ENCODE measurements at regions not wholly inside any gene's neighbourhood (a gene's known extent, or its start where the extent isn't known, plus 50 kb on each side); places are given as distances from the start of the nearest gene placed in this dataset.

DNA sequence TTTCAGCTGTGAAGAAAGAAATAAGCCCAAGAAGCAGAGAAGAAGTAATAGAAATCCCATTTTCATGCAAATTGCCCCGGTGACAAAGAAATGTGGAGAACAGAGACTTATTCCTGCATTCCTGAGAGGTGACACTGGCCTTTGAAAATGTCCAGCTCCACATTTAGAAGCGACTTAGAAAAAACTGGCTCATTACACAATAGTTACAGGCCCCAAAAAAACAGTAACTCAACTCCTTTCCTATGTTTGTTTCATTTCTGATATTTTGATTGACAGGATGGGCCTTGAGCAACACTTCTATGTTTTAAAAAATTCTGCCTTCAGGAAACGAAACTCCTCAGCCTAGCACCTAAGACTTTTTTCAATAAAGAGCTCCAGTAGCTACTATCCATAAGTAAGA is 726.9 kb upstream of the TENM4 start:
- no peak for DNase-seq

DNA sequence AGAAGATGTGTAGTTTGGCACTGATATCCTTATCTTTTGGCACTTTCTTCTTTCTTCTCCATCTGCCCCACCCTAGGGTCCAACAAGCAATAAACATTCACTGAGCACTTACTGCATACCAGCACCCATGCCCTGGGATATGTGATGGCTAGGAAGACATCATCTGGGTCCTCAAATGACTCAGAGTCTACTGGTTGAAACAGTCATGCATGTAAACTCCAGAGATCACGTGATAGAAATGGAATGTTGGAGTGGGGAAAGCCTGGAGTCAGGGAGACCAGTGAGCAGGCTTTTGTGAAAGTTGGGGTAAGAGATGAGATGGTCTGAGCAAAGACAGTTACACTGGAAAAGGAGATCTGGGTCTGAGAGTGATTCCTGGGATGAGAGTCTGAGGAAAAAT is 724.9 kb upstream of the TENM4 start:
- no peak for DNase-seq

GRCh38 chr11:80163441-80163840 is 722.6 kb upstream of the TENM4 start:
- DNase-seq, result no peak

- no peak for DNase-seq
These were observed 722.2 kb upstream of the TENM4 start for GRCh38 chr11:80163011-80163410.

DNA sequence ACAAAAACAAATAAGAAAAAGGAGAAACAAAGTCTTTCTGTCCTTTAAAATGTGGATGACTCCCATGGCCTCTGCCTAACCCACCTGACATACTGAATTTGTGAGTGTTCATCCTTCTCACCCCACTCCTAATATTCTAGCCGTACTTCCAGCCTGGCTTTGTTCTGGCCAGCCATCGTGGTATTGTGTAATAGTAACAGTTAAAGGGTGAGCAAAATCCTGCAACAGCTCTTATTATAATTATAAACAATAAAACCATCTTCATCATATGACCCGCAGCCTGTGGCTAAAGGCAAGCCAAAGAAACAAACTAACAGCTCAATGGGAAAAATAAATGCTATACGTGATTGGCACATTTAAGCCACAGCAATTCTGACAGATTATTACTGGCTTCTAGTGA is 721.6 kb upstream of the TENM4 start:
- no peak for DNase-seq

GRCh38 chr11:80157447-80157846 is 716.6 kb upstream of the TENM4 start:
- no peak for DNase-seq

GRCh38 chr11:80156062-80156461 is 715.2 kb upstream of the TENM4 start:
- DNase-seq, result no peak

DNA sequence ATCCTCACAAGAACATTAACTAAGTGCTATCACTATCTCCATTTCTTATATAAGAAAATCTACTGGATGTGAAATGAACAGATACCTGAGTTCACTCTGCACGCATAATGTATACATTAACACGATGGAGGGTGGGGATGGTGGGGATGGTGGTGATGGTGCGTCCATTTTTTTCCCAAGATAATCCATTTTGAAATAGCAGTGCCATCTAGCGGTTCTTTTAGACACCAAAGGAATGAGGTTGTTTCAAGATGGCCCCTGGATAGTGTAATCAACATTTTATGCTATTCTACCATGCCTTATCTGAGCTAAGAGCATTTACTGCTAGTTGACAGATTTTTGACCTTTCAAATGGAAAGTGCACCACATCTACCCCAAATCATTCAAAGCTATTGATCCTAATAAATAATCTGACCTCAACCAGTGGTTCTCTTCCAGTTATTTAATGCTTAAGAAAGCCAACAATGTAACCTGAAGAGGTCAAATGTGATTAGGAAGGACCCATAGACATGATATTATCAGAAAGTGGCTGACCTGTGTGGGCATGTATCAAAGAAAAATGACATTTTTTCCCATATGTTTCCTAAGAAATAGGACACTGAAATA is 714.7 kb upstream of the TENM4 start:
- DNase-seq, result no peak

- no peak for DNase-seq
These were observed 705.4 kb upstream of the TENM4 start for GRCh38 chr11:80146232-80146631.

GRCh38 chr11:80144897-80145594 is 704.2 kb upstream of the TENM4 start:
- no peak for DNase-seq

GRCh38 chr11:80136991-80137390 is 696.2 kb upstream of the TENM4 start:
- DNase-seq, result no peak

DNA sequence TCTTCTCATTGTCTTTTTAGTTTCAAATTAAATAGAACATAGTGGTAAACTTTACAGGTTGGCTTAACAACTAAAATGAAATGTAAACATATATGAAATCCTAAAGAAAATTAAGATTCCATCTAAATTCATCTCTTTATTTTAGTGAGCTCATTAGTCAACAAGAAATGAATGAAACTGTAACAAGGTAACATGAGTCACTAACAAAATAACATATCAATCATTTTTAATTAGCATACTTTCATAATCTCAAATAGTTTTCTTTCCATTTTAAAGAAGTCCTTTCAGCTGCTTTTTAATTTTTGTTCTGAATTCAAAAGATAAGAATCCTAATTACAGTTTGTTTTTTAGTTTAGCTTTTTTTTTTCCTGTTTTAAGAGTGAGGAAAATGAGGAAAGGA is 688.6 kb upstream of the TENM4 start:
- DNase-seq, result no peak

GRCh38 chr11:80122211-80122610 is 681.4 kb upstream of the TENM4 start:
- DNase-seq, result no peak

DNA sequence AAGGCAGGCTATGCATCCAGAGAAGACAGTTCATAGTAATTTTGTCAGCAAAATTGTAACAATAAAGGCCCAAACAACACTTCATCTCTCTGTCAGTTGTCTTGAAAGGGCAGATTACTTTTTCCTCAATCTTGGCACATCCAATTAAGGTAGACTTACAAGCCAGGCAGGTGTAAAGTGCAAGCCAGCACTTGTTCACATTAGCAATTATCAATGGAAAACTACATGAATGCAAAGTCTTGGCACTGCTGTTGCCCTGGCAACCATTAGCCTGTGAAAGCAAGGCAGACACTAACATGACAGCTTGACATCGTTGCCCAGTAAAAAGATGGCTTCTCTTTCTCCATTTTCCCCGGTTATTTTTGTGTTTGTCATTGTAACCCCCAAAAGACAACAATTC is 677.2 kb upstream of the TENM4 start:
- no peak for DNase-seq

DNA sequence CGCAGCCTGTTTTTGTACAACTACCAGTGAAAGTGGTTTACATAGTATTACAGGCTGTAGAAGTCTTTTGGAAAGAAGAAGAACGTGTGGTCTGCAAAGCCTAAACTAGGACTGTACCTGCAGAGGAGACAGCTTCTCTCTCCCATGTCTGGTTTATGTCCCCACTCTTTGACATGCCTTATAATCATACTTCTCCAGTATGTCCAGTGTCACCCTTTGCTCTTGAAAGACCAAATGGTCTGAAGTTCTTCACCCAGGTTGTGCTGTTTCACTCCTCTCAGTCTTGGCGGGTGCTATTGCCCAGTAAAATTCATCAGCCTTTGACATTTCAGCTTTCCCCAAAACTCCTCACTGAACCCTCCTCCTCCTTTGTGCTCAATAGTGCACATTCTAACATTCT is 676.0 kb upstream of the TENM4 start:
- DNase-seq, result no peak

- no peak for DNase-seq
These were observed 668.8 kb upstream of the TENM4 start for GRCh38 chr11:80109652-80110051.

DNA sequence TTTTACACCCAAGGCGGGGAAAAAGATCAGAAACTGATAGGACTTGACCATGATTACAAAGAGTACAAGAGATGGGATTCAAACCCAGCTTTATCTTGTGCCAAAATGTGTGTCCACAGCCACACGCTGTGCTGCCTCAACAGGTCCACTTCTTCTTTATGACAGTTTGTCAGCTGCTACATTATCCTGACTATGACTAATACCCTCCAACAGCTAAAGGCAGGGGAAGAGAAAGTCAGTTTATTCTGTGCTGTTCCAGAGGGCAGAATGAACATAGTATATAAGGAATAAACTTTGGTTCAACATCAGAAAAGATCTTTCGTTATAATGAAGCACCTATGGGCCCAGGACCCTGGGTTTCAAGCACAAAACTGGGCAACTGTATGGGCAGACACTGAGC is 668.2 kb upstream of the TENM4 start:
- no peak for DNase-seq

DNA sequence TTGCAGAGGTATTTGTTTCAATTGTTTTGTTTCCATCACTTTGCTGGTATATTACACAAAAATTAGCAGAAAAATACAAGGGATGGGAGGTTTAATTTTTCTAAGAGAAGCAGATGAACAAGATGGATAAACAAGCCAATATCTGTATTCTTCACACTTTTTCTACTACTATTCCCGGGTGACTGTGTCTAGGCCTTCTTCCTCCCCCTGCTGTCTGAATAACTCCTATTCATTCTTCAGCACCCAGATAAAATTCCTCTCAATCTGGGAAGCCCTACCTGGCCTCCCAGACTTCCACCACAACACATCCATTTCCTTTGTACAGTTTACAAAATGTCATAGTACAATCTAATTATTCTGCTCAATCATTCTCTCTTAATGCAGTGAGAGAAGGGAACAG is 666.6 kb upstream of the TENM4 start:
- DNase-seq, result no peak

DNA sequence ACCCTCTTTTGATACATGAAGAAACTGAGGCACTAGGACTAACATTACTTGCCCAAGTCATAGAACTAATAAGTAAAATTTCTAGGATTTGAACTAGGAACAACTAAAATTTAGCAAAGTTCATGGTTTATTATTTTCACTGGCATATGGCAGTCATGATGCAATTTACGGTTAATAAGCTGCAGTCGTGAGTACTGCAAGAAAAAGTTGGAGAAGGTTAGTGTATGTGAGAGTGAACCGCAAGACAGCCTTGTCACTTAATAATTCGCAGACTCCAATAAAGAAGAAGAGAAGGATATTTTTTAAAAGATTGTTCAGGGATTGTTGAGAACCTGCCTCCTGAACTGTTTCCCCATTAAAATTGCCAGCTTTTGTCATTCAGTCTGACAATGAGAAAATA is 663.4 kb upstream of the TENM4 start:
- no peak for DNase-seq

DNA sequence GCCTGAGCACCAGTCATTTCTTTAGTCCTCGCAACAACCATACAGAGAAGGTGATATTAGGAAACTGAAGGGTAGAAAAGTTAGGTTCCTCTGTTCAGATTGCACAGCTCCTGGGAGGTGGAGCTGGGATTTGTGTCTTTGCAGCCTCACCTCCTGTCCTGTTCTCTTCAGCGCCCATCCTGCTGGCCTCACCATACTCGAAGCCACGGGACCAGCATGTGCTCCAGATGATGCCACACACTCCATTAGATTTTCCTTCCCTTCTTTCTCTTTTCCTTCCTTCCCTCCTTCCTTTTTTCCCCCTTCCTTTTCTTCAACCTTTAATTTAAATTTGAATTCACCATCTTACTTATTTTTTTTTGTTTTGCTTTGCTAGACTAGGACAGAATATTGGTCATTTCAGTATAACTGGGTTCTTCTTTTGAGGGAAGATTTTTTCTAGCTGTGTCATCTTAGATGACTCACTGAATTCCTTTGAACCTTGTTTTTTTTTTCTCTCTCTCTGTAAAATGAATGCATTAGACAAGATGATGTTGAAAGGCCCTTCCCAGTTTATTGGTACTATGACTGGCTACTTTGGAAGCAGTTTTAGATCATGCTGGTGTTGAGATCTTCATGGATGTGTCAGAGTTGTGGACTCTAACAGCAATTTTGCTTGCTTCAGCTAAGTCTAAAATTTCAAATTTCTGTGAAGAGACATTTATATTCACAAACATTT is 662.5 kb upstream of the TENM4 start:
- DNase-seq, result no peak

- DNase-seq, result no peak
These were observed 656.3 kb upstream of the TENM4 start for GRCh38 chr11:80097146-80097545.

DNA sequence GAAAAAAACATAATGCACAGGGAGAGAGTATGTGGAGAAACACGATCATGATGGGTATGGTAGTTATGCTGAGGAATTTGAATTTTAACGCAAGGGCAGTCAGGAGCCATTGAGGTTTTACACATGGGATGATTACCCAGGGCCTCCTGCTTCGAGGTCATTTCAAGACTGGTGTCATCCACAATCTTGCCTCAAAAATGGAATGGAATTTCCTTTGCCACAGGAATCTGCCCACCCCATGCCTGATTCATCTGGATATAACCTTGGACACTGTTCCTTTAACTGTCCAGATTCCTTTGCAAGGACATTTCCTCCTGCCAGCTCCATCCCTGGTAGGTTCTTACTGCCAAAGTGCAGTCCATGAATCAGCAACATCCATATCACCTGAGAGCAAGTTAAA is 655.9 kb upstream of the TENM4 start:
- DNase-seq, result no peak

- no peak for DNase-seq
These were observed 645.7 kb upstream of the TENM4 start for GRCh38 chr11:80086496-80087055.

- no peak for DNase-seq
These were observed 644.7 kb upstream of the TENM4 start for GRCh38 chr11:80085563-80085962.
